Mesendoderm (in vitro differentiated cells): ENCODE measurements at regions not wholly inside any gene's neighbourhood (a gene's known extent, or its start where the extent isn't known, plus 50 kb on each side); places are given as distances from the start of the nearest gene placed in this dataset.
"Not testable (repeated sequence)": the region's sequence is repeated elsewhere in the genome, so short reads cannot be mapped to it uniquely, and the experiment has no call there.

ENCODE experiments used
- DNase-seq: peaks from one replicate; pipeline ENCODE4 v3.0.0; 2013
- H2AK5ac ChIP-seq: 2 replicates; pipeline ENCODE4 v1.6.1; 2013; ENCODE audit warnings: low read length, inconsistent platforms
- H2BK120ac ChIP-seq: 2 replicates; pipeline ENCODE4 v1.6.1; 2013; ENCODE audit warnings: low read depth, mild to moderate bottlenecking, low read length, moderate library complexity, mixed read lengths
- H2BK15ac ChIP-seq: replicated peaks from 2 replicates; pipeline ENCODE4 v1.6.1; 2013; ENCODE audit warnings: low read depth, mild to moderate bottlenecking, moderate library complexity
- H2BK5ac ChIP-seq: 2 replicates; pipeline ENCODE4 v1.6.1; 2013; ENCODE audit warnings: low read length, inconsistent platforms
- H3K18ac ChIP-seq: 2 replicates; pipeline ENCODE4 v1.6.1; 2013; ENCODE audit warnings: mild to moderate bottlenecking, low read length, mixed read lengths
- H3K23ac ChIP-seq: one replicate; pipeline ENCODE4 v1.6.1; 2013; ENCODE audit warnings: low read length
- H3K27ac ChIP-seq: 2 replicates; pipeline ENCODE4 v1.5.1; 2013; ENCODE audit warnings: low read depth, mild to moderate bottlenecking, inconsistent platforms, low read length, moderate library complexity
- H3K27me3 ChIP-seq: 2 replicates; pipeline ENCODE4 v1.6.1; 2013; ENCODE audit warnings: low read length, control low read depth, mild to moderate bottlenecking, inconsistent platforms; ENCODE audit not compliant: insufficient read depth, poor library complexity
- H3K36me3 ChIP-seq: 2 replicates; pipeline ENCODE4 v1.6.1; 2013; ENCODE audit warnings: low read length, inconsistent platforms; ENCODE audit not compliant: control insufficient read depth, insufficient read depth
- H3K4ac ChIP-seq: one replicate; pipeline ENCODE4 v1.6.1; 2013; ENCODE audit warnings: low read depth, mild to moderate bottlenecking, low read length, moderate library complexity
- H3K4me1 ChIP-seq: 2 replicates; pipeline ENCODE4 v1.6.1; 2013; ENCODE audit warnings: low read depth, low read length, inconsistent platforms; ENCODE audit not compliant: control insufficient read depth
- H3K4me2 ChIP-seq: 2 replicates; pipeline ENCODE4 v1.6.1; 2013; ENCODE audit warnings: low read length
- H3K4me3 ChIP-seq: 2 replicates; pipeline ENCODE4 v1.5.1; 2013; ENCODE audit warnings: mild to moderate bottlenecking, low read length
- H3K56ac ChIP-seq: one replicate; pipeline ENCODE4 v1.6.1; 2013; ENCODE audit warnings: low read length
- H3K79me1 ChIP-seq: 2 replicates; pipeline ENCODE4 v1.6.1; 2013; ENCODE audit warnings: low read length, inconsistent platforms
- H3K79me2 ChIP-seq: 2 replicates; pipeline ENCODE4 v1.6.1; 2013; ENCODE audit warnings: mild to moderate bottlenecking, low read length; ENCODE audit not compliant: control insufficient read depth, insufficient read depth
- H3K9ac ChIP-seq: 2 replicates; pipeline ENCODE4 v1.6.1; 2013; ENCODE audit warnings: low read length, inconsistent platforms
- H4K5ac ChIP-seq: one replicate; pipeline ENCODE4 v1.6.1; 2013; ENCODE audit warnings: low read length
- H4K8ac ChIP-seq: one replicate; pipeline ENCODE4 v1.6.1; 2013; ENCODE audit warnings: low read depth, mild to moderate bottlenecking, control low read depth, low read length, moderate library complexity
- WGBS: extraction: QIAGEN DNeasy Blood & Tissue Kit; methylation state at CpG from one replicate; pipeline ENCODE4 v1.1.7; 2013; ENCODE audit warnings: low lambda C conversion rate, missing lambda C conversion rate; ENCODE audit not compliant: insufficient coverage; ENCODE audit errors: extremely low coverage; 5-methylcytosine and 5-hydroxymethylcytosine counted together

- H3K4ac ChIP-seq, H2BK120ac ChIP-seq, H4K8ac ChIP-seq, H2BK15ac ChIP-seq, DNase-seq, H3K79me2 ChIP-seq, H3K9ac ChIP-seq, H3K4me1 ChIP-seq, H3K27me3 ChIP-seq, H3K4me2 ChIP-seq, H2BK5ac ChIP-seq, H3K36me3 ChIP-seq, H3K18ac ChIP-seq, H4K5ac ChIP-seq, H3K4me3 ChIP-seq, H3K23ac ChIP-seq, H3K79me1 ChIP-seq, H3K56ac ChIP-seq, H2AK5ac ChIP-seq, H3K27ac ChIP-seq: not testable (repeated sequence)
- no CpG with 5 or more reads among the region's 7 CpGs for WGBS
Measured at GRCh38 chr1:196021174-196021573, 587.1 kb downstream of the KCNT2 start.

- no peak for DNase-seq
Measured at GRCh38 chr1:196009362-196009761, 598.9 kb downstream of the KCNT2 start.

GRCh38 chr1:196007763-196008162, 600.5 kb downstream of the KCNT2 start:
- no peak overlapping the region for H2BK15ac ChIP-seq
- H3K23ac ChIP-seq = no peak overlapping the region
- H3K4me3 ChIP-seq = no peak overlapping the region
- no peak overlapping the region for H3K56ac ChIP-seq
- no peak overlapping the region for H4K8ac ChIP-seq
- no peak overlapping the region for H3K4me2 ChIP-seq
- H3K27me3 ChIP-seq = no peaks in the 10 kb centered on the region
- H2BK5ac ChIP-seq = no peak overlapping the region
- H3K4me1 ChIP-seq = peaks cover 2% of the 10 kb centered on the region
- no peak overlapping the region for H2AK5ac ChIP-seq
- no peak overlapping the region for H3K9ac ChIP-seq
- no peaks in the 10 kb centered on the region for H3K79me2 ChIP-seq
- H2BK120ac ChIP-seq = no peak overlapping the region
- H3K4ac ChIP-seq = no peak overlapping the region
- no peak for DNase-seq
- H3K27ac ChIP-seq = no peak overlapping the region
- H4K5ac ChIP-seq = no peak overlapping the region
- no CpG with 5 or more reads among the region's 1 CpG for WGBS
- no peaks in the 10 kb centered on the region for H3K79me1 ChIP-seq
- no peak overlapping the region for H3K18ac ChIP-seq
- no peaks in the 10 kb centered on the region for H3K36me3 ChIP-seq

More at GRCh38 chr1:196009362-196009761, 598.9 kb downstream of the KCNT2 start:
- no peak overlapping the region for H3K27ac ChIP-seq
- H3K36me3 ChIP-seq = no peaks in the 10 kb centered on the region
- H3K18ac ChIP-seq = no peak overlapping the region
- H3K27me3 ChIP-seq = no peaks in the 10 kb centered on the region
- no peak overlapping the region for H2BK120ac ChIP-seq
- no peak overlapping the region for H3K9ac ChIP-seq
- no peak overlapping the region for H2BK5ac ChIP-seq
- no peaks in the 10 kb centered on the region for H3K4me1 ChIP-seq
- no peaks in the 10 kb centered on the region for H3K79me1 ChIP-seq
- H3K79me2 ChIP-seq = no peaks in the 10 kb centered on the region
- no peak overlapping the region for H4K8ac ChIP-seq
- H3K23ac ChIP-seq = no peak overlapping the region
- H4K5ac ChIP-seq = no peak overlapping the region
- H3K56ac ChIP-seq = no peak overlapping the region
- no peak overlapping the region for H2AK5ac ChIP-seq
- H3K4me3 ChIP-seq = no peak overlapping the region
- H2BK15ac ChIP-seq = no peak overlapping the region
- H3K4ac ChIP-seq = no peak overlapping the region
- no peak overlapping the region for H3K4me2 ChIP-seq

- no peak overlapping the region for H3K4ac ChIP-seq
- WGBS = no CpG with 5 or more reads among the region's 1 CpG
- no peak overlapping the region for H3K18ac ChIP-seq
- no peak overlapping the region for H3K4me3 ChIP-seq
- no peak overlapping the region for H2BK15ac ChIP-seq
- no peak overlapping the region for H2AK5ac ChIP-seq
- H3K27me3 ChIP-seq = no peaks in the 10 kb centered on the region
- DNase-seq = no peak
- H2BK120ac ChIP-seq = no peak overlapping the region
- H2BK5ac ChIP-seq = no peak overlapping the region
- no peak overlapping the region for H3K56ac ChIP-seq
- no peak overlapping the region for H4K5ac ChIP-seq
- H3K27ac ChIP-seq = no peak overlapping the region
- H3K4me2 ChIP-seq = no peak overlapping the region
- no peaks in the 10 kb centered on the region for H3K79me2 ChIP-seq
- H3K36me3 ChIP-seq = no peaks in the 10 kb centered on the region
- no peak overlapping the region for H4K8ac ChIP-seq
- H3K23ac ChIP-seq = no peak overlapping the region
- no peak overlapping the region for H3K9ac ChIP-seq
- peaks cover 2% of the 10 kb centered on the region for H3K4me1 ChIP-seq
- H3K79me1 ChIP-seq = no peaks in the 10 kb centered on the region
Measured at GRCh38 chr1:196005426-196005825, 602.8 kb downstream of the KCNT2 start.

- H3K18ac ChIP-seq, H3K79me2 ChIP-seq, H4K5ac ChIP-seq, H2BK15ac ChIP-seq, H3K79me1 ChIP-seq, H3K23ac ChIP-seq, H4K8ac ChIP-seq, H3K27me3 ChIP-seq, H3K27ac ChIP-seq, H3K9ac ChIP-seq, H3K4me2 ChIP-seq, H2AK5ac ChIP-seq, H3K36me3 ChIP-seq, H3K4ac ChIP-seq, H3K4me1 ChIP-seq, H2BK5ac ChIP-seq, H3K4me3 ChIP-seq, H3K56ac ChIP-seq, H2BK120ac ChIP-seq: not testable (repeated sequence)
- peak; percentile 9 for DNase-seq
- no CpG with 5 or more reads among the region's 5 CpGs for WGBS
Measured at GRCh38 chr1:196004388-196004787, 603.9 kb downstream of the KCNT2 start.

- Histone ChIP-seq H2BK5ac (no peak overlapping the region), H3K36me3 (no peaks in the 10 kb centered on the region), H3K4me3 (no peak overlapping the region), H3K23ac (no peak overlapping the region), H3K4me1 (peaks cover 2% of the 10 kb centered on the region), H3K4me2 (no peak overlapping the region), H2BK15ac (no peak overlapping the region), H3K79me1 (no peaks in the 10 kb centered on the region), H4K8ac (no peak overlapping the region), H3K79me2 (no peaks in the 10 kb centered on the region), H4K5ac (no peak overlapping the region), H3K27ac (peak overlapping the region; percentile 25), H2AK5ac (no peak overlapping the region), H3K4ac (no peak overlapping the region), H2BK120ac (no peak overlapping the region), H3K56ac (no peak overlapping the region), H3K27me3 (no peaks in the 10 kb centered on the region), H3K18ac (no peak overlapping the region), H3K9ac (no peak overlapping the region)
- peak; percentile 79 for DNase-seq
- WGBS = no CpG with 5 or more reads among the region's 3 CpGs
Measured at GRCh38 chr1:196002906-196003305, 605.3 kb downstream of the KCNT2 start.
